ENCODE measurements at regions not wholly inside any gene's neighbourhood (a gene's known extent, or its start where the extent isn't known, plus 50 kb on each side); places are given as distances from the start of the nearest gene placed in this dataset.
A peak's percentile ranks its signal among the peaks of the same experiment; 100 is the strongest.
"Not testable (repeated sequence)": the region's sequence is repeated elsewhere in the genome, so short reads cannot be mapped to it uniquely, and the experiment has no call there.

DNA sequence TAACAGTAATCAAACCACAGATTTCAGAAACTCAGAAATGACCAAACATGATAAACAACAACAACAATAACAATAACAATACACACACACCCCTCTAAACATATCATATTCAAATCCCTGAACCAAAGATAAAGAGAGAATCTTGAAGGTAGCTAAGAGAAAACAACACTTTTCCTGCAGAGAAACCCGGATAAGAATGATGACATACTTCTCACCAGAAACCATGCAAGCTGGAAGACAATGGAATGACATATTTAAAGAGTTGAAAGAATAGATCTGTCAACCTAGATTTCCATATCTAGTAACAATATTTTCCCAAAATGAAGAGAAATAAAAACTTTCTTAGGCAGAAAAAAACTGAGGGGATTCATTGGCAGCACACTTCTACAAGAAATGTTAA lies 138.1 kb downstream of the LIG4 start:
- no peak for DNase-seq (ENCODE audit: low read depth in 2 of 2)

DNA sequence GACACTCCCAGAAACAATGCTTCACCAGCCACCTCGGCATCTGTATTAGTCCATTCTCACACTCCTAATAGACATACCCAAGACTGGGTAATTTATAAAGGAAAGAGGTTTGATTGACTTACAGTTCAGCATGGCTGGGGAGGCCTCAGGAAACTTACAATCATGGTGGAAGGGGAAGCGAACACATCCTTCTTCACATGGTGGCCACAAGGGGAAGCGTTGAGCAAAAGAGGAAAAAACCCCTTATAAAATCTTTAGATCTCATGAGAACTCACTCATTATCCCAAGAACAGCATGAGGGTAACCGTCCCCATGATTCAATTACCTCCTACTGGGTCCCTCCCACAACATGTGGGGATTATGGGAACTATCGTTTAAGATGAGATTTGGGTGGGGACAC lies 140.9 kb downstream of the LIG4 start:
- not testable (repeated sequence) for DNase-seq (ENCODE audit: low read depth in 2 of 2)

DNA sequence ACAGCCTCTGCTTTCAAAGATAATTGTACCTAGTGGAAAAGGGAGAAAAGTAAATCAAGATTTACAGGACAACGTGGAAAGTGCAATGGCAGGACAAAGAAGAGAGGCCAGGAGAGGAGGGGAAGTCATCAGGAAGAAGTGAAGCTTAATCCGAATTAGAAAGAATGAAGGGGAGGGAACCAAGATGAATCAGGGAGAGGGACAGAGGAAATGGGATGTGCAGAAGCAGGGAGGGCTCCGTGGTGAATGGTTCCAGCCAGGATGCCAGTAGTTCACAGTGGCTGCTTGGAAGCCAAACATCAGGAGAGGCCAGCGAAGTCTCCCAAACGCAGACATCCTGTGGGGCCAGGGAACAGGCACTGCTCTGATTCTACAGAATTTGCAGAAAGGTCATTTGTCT lies 144.4 kb downstream of the LIG4 start:
- no peak for DNase-seq (ENCODE audit: low read depth in 2 of 2)

DNA sequence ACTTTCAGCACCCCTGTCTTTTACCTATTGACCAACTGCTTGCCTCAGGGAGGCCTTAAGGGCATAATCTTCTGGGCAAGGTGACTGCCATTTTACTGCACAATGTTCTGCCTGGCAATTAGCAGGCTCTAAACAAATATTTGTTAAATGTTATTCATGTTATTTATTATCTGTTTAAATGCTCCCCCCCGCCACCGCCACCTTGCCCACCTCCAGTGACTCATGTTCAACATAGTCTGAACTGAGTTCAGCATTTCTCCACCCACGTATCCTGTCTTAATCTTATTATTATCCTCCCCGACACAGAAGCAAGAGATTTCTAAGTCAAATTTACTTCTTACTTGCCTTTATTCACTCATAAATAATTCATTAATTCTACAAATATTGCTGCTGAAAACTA lies 144.8 kb downstream of the LIG4 start:
- DNase-seq (ENCODE audit: low read depth in 2 of 2), result no peak

DNA sequence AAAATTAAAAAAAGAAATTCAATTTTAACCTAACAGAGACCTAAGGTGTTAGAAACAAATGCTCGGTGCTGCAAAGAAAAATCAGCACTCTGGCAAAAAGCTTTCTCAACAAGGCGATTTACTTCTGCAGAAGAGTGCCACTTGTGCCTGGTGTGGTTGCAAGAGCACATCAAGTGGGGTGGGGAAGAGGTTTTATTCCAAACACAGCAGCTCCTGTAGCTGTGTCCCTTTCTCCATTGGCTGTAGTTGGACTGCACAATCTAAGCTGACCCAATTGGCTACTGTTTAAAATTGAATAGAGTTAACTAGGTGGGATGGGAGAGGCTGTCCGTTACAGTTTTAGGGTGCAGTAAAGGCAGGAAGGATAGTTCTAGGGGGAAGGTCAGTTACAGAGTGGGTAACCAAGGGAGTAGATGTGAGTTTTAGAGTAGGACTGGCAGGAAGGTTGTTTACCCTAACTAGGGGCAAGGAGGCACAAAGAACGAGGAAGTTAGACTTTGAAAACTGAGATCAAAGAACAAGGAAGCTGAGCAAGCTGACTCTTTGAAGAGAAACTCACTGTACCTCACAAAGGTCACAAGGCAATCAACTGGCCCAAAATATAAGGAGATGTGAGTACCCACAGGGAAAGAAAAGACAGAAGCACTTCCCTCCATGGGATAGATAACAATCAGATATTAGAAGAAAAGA lies 145.7 kb downstream of the LIG4 start:
- no peak for DNase-seq (ENCODE audit: low read depth in 2 of 2)

DNA sequence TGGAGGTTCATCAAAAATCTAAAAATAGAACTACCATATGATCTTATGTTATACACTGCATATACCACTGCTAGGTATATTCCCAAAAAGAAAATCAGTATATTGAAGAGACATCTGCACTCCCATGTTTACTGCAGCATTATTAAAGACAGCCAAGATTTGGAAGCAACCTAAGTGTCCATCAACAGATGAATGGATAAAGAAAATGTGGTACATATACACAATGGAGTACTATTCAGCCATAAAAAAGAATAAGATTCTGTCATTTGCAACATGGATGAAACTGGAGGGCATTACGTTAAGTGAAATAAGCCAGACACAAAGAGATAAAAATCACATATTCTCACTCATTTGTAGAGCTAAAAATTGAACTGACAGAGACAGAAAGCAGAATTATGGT lies 151.0 kb downstream of the LIG4 start:
- not testable (repeated sequence) for DNase-seq (ENCODE audit: low read depth in 2 of 2)

DNA sequence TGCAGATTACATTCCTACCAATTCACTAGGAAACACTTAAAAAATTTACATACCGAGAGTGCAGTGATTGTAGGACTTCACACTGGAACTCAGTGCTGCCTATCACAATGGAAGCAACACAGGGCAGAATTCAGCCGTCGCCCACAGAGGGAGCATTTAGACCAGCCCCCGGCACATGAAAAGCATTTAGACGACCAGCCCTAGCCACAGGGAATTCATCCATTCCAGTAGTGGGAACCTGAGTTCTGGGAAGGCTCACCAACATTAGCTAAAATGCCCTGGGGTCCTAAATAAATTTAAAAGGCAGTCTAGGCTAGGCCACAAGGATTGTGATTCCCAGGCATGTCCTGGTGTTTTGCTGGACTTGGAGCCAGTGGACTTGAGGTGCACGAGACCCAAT lies 155.2 kb downstream of the LIG4 start:
- DNase-seq (ENCODE audit: low read depth in 2 of 2), result no peak

DNA sequence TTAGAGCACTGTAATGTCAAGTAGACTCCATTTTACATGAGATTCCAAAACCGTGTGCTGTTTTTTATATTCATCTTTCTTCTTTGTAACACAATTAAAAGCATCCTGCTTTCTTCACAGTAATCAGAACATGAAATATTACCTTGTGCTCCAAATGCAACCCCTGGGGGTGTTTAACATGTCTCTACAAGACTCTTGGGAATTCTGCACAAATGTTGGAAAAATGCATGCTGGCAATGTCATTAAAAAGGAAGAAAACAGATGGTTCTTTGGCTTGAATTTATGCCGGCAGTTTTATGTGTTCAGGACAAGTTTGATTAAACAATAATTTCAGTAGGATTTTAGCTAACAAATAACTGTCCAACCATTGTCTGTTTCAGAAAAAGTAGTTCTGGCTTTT lies 159.1 kb downstream of the LIG4 start:
- DNase-seq (ENCODE audit: low read depth in 2 of 2), result no peak

DNA sequence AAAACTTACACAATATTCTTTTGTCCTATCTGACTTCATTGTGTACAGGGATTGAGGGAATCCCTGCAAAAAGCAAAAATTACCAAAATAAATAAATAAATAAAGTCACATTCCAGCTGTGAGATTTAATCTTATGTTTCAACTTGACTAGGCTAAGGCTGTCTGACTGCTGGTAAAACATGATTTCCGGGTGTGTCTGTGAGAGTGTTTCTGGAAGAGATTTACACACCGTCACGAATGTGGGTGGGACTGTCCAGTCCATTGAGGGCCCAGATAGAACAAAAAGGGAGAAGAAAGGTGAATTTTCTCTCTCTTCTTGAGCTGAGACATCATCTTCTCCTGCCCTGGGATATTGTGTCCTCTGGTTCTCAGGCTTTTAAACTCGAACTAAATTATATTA lies 166.1 kb downstream of the LIG4 start:
- no peak for DNase-seq (ENCODE audit: low read depth in 2 of 2)

DNA sequence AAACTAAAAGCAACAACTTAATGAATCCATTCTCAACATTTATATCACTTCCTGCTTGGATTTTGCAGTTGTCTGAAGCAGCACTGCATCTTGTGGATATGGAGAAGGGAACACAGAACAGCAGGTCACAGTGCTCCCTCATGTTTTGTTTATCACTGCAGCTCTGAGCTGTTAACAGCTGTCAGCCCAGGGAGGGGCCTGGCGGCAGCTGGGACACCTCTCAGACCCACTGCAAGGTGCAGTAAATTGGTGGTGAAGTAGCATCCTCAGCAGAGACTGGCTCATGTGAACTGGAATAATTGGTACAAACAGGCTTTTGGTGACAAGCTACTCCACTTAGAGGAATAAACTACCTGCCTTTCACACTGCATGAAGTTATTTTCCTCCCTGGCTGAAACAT lies 170.4 kb downstream of the LIG4 start:
- peak in 1 of 2 donors; percentile 0 for DNase-seq (ENCODE audit: low read depth in 2 of 2)

DNA sequence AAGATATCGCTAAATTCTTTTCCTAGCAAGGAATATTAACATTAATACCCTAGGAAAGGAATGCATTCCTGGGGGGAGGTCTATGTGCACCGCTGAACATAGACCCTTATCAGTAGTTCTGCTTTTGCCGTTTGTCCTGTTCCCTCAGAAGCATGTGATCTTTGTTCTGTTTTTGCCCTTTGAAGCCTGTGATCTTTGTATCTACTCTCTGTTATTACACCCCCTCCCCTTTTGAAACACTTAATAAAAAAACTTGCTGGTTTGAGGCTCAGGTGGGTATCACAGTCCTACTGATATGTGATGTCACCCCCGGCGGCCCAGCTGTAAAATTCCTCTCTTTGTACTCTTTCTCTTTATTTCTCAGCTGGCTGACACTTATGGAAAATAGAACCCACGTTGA lies 172.5 kb downstream of the LIG4 start:
- not testable (repeated sequence) for DNase-seq (ENCODE audit: low read depth in 2 of 2)

DNA sequence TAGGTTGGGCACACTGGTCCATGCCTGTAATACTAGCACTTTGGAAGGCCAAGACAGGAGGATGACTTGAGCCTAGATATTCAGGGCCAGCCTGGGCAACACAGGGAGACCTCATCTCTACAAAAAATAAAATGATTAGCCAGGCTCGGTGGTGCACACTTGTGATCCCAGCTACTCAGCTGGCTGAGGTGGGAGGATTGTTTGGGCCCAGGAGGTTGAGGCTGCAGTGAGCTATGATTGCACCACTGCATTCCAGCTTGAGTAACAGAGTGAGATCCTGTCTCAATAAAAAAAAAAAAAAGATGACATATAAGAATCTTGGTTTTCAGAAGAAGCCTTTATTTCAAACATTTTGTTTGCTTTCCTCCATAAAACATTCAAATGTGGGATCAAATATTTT lies 178.0 kb downstream of the LIG4 start:
- no peak for DNase-seq (ENCODE audit: low read depth in 2 of 2)

DNA sequence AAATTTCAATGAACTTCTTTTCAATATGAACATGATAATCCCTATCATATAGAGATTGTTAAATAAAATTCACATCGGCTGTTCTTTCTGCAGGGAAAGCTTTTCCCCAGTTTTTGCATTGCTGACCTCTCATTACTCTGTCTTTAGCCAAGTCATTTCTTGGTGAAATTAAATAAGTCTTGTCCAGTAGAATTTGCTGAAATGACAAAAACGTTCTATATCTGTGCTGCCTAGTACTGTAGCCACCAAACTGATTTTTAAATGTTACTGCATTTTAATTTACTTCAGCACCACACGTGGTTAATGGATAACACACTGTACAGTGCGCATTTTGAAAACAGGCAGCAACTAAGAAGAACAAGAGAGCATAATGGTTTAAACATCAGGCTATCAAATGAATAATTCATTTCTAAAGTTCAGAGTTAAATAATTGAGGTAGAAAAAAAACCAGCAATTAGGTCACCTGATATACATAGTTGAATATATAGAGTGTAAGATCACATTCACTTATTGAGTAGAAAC lies 178.9 kb downstream of the LIG4 start:
- DNase-seq (ENCODE audit: low read depth in 2 of 2), result no peak

DNA sequence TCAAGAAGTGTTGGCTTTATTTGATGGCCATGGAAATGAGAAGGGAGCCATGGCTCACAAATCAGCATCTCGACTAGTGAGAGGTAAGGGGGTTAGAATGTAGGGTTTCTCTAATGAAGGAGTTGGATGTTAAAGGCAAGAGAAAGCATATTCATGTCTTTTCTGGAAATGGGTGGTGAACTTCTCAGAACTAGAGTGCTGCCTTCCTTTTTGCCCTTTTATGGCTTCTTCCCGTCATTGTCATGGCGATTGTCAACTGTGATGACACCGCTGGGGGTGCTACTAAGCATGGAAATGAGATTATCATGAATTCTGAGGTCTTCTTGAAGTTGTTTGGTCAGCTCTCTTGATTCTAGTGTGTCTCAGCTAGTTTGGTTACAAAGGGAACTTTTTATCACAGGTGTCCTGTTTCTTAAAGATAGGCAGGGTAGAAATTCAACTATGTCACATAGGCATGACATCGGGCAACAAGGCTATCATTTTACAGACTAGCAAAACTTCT lies 180.4 kb downstream of the LIG4 start:
- no peak for DNase-seq (ENCODE audit: low read depth in 2 of 2)

DNA sequence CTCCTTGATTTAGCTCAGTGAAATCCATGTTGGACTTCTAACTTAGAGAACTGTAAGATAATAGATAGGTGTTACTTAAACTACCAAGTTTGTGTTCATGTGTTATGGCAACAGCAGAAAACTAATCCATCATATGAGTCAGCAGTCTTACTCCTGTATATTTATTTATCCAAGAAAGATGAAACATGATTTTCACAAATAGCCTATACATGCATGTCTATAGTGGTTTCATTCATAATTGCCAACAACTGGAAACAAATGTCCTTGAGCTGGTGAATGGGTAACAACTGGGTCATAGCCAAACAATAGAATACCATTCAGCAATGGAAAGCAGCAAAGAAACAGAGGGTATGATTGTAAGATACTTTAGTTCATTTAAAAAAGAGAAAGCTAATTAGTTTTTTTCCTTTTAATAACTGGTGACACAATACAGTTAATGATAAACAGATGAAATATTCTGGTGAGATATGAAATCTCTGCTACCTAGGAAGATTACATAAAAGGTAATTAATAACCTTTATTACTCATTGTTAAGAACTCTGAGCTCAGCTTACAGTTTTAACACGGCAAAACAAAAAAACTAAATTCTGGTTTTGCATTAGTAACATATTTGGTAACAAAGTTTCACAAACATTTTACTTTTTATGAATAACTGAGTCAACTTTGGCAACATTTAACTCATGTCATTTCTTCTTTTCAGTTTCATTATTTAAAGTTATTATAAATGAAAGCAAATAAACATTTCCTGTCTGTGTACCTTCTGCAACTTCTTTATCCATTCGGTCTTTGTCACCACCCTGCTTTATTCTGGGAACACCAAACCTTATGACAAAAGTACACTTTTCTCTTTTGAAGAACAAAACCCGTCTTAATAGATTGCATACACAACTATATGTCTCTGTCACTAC lies 181.3 kb downstream of the LIG4 start:
- DNase-seq (ENCODE audit: low read depth in 2 of 2), result no peak

DNA sequence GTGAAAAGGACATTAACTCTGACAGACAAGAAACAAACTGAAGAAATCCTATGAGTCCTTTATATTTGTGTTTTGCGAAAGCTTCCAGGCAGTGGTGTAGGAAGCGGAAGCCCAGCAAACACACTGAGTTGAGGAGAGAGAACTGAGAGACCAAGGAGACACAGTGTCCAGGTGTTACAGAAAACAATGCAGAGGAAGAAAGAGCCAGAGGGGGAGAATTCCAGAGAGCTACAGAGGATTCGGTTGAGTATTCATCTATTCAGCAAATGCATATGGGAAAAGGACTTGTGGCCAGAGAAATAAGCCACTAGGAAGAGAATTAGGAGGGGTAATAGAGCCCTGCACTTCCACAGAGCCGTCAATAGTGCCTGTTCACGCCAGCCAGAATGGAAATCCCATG lies 183.5 kb downstream of the LIG4 start:
- no peak for DNase-seq (ENCODE audit: low read depth in 2 of 2)

DNA sequence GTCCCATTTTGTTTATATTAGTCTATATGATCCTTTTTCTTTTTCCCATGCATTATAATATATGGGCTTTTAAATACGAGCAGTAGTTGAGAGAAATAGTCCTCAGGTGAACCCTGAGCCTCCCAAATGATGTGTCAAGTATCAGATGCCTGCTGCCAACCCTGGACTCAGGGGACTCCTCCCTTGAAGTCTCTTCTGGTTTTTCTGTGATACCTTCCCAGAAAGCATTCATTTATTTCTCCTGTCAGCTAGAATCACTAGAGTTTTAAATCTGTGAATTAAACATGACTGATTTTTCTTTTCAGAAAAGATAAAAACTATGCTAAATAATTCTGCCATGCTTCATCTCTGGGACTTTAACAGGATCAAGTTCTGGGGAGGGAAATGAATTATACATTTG lies 184.6 kb downstream of the LIG4 start:
- no peak for DNase-seq (ENCODE audit: low read depth in 2 of 2)

DNA sequence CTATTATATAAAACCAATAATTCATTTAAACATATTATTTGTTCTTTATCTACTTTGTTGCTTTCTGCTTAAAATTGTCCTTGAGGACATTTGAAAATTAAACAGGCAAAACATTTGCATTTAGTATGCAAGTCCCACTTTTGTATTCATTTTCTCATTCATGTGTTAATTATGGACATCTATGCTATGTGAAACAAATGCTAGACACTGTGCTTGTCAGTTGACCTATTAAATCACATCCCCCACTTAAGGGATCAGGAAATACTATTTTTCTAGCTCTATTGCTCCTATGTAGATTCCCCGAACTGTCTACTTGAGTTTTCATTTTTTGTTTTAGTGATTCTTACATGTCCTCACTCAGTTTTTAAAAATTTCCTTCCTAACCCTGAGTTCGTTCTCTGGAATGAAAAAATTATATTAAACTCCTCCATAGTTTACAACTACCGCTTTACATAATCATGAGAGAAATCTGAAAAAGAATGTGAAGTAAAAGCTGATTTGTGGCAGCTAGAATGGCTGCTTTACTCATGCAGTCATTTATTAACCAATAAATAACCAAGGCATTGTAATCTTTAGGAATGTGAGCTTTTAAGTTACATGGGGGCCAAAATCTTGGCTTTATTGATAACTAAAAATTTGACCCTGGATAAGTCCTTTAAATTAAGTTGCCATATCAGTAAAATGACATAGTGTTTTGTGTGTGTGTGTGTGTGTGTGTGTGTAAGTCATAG lies 188.5 kb downstream of the LIG4 start:
- no peak for DNase-seq (ENCODE audit: low read depth in 2 of 2)

DNA sequence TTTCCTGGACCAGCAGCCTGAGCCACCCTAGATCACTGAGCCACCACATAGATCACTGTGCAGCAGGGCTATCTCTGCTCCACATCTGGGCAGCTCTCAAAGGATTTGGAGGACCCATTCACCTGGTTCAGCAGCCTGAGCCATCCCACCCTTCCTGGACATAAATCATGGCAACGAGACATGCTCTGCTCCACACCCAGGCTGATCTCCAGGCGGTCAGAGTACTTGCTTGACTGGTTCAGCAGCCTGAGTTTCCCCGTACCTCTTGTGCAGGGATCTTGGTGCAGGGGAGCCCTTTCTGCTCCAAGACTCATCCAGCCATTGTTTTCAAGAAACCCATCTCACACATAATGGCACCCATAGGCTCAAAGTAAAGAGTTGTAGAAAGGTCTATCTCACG lies 195.3 kb downstream of the LIG4 start:
- no peak for DNase-seq (ENCODE audit: low read depth in 2 of 2)

DNA sequence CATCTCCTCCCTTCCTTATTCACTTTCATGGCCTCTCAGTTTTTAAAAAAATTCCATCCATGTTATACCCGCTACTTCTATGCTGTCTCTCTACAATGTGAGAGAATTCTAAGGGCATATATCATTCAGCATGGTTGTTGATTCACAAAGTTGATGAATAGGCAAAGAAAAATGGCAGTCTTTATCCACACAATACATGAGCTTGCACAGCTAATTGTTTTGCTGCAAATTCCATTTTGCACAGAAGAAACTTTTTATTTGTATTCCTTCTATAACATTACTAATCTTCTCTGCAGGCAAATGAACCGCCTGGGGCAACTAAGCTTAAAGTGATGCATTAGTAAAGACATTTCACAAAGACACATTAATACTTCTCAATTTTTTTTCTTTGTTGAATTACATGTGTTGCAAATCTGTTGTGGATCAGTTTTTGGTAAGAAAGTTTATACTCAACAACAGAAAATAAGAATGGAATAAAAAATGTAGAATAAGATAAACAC lies 196.9 kb downstream of the LIG4 start:
- DNase-seq (ENCODE audit: low read depth in 2 of 2), result no peak

DNA sequence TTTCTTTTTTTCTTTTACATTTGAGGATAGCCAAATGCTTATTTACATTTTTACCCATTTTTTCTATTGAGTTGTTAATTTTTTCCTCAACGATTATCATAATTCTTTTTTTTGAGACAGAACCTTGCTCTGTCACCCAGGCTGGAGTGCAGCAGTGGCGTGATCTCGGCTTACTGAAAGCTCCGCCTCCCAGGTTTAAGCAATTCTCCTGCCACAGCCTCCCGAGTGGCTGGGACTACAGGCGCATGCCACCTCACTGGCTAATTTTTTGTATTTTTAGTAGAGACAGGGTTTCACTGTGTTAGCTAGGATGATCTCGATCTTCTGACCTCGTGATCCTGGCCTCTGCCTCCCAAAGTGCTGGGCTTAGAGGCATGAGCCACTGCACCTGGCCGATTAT lies 208.7 kb downstream of the LIG4 start:
- no peak for DNase-seq (ENCODE audit: low read depth in 2 of 2)

DNA sequence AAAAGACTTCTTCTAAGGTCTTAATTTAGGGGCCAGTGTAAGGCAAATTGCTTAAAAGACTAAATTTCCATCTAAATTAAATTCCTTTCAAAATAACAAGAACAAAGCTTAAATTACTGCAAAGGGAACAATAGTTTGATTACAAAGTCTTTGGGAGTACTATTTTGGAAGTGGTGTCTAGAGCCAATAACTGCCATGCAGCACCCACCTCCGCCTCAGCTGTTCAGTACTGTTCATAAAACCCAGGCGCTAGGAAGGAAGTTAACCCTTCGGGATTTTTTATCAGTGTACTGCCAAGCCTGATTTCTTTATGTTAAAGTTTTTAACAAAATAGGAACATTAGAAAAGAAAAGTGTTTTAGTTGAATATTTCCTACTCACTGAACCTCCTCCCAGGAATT lies 210.1 kb downstream of the LIG4 start:
- DNase-seq (ENCODE audit: low read depth in 2 of 2), result no peak

All from stimulated activated CD8-positive, alpha-beta memory T cell treated with anti-CD3 and anti-CD28 coated beads, Interleukin-7, amount 100 ng/mL, for 4 hours (primary cell).